SU-DHL-6 (cell line): ENCODE measurements at regions not wholly inside any gene's neighbourhood (a gene's known extent, or its start where the extent isn't known, plus 50 kb on each side); places are given as distances from the start of the nearest gene placed in this dataset.

ENCODE experiments used
- H2AFZ ChIP-seq: fragments of 200-600 bp; sonication (generic); 2 replicates; pipeline ENCODE4 v1.6.1; 2014; ENCODE audit warnings: low read depth, mild to moderate bottlenecking, moderate library complexity, mixed read lengths, antibody characterized with exemption, low read length; ENCODE audit not compliant: severe bottlenecking
- H3F3A ChIP-seq: fragments of 200-600 bp; shearing (Covaris generic); 2 replicates; pipeline ENCODE4 v1.6.0; 2016; ENCODE audit warnings: antibody characterized with exemption, mild to moderate bottlenecking; ENCODE audit not compliant: insufficient read depth
- H3K27ac ChIP-seq: fragments of 200-600 bp; sonication (generic); 2 replicates; pipeline ENCODE4 v1.5.1; 2016; ENCODE audit warnings: low read depth, mild to moderate bottlenecking, low read length, moderate library complexity, mixed read lengths
- H3K27me3 ChIP-seq: fragments of 200-600 bp; sonication (generic), shearing (Covaris generic); 2 replicates; pipeline ENCODE4 v1.6.0; 2014; ENCODE audit warnings: mild to moderate bottlenecking, low read length
- H3K36me3 ChIP-seq: fragments of 200-600 bp; sonication (generic); 2 replicates; pipeline ENCODE4 v1.6.1; 2014; ENCODE audit warnings: mild to moderate bottlenecking, low read length, mixed read lengths
- H3K4me2 ChIP-seq: fragments of 300-600, 200-600 bp; shearing (Covaris generic), sonication (generic); 2 replicates; pipeline ENCODE4 v1.6.0; 2014; ENCODE audit warnings: low read length, low read depth, mild to moderate bottlenecking; ENCODE audit not compliant: poor library complexity, severe bottlenecking
- H3K4me3 ChIP-seq: fragments of 200-600 bp; sonication (generic); 2 replicates; pipeline ENCODE4 v1.5.1; 2014; ENCODE audit warnings: antibody characterized with exemption, low read length, mild to moderate bottlenecking, mixed read lengths; ENCODE audit not compliant: insufficient read depth, poor library complexity, severe bottlenecking
- H3K79me2 ChIP-seq: fragments of 200-600 bp; sonication (generic); 2 replicates; pipeline ENCODE4 v1.6.1; 2014; ENCODE audit warnings: mild to moderate bottlenecking, low read length, moderate library complexity; ENCODE audit not compliant: insufficient read depth
- H3K9ac ChIP-seq: fragments of 200-600 bp; sonication (generic); 2 replicates; pipeline ENCODE4 v1.7.0; 2014; ENCODE audit warnings: mild to moderate bottlenecking, low read length
- H3K9me2 ChIP-seq: fragments of 200-600 bp; sonication (generic); replicated peaks from 2 replicates; pipeline ENCODE4 v1.6.1; 2014; ENCODE audit warnings: low read length; ENCODE audit not compliant: insufficient read depth
- H3K9me3 ChIP-seq: fragments of 200-600 bp; sonication (generic); 2 replicates; pipeline ENCODE4 v1.6.1; 2014; ENCODE audit warnings: low read length, mixed read lengths; ENCODE audit not compliant: insufficient read depth
- H4K20me1 ChIP-seq: fragments of 200-600 bp; sonication (generic); 2 replicates; pipeline ENCODE4 v1.6.1; 2014; ENCODE audit warnings: low read depth, mild to moderate bottlenecking, antibody characterized with exemption, low read length, moderate library complexity, mixed read lengths
- CTCF ChIP-seq: fragments of 200-600 bp; sonication (generic); IDR thresholded peaks from one replicate; pipeline ENCODE4 v1.5.1; 2017; ENCODE audit warnings: antibody characterized with exemption, mild to moderate bottlenecking, low read length, moderate library complexity; ENCODE audit not compliant: insufficient read depth, poor library complexity, severe bottlenecking
- EZH2phosphoT487 ChIP-seq: fragments of 200-600 bp; sonication (generic), shearing (Covaris generic); conservative IDR thresholded peaks from 2 replicates; pipeline ENCODE4 v1.6.1; 2018; ENCODE audit warnings: mild to moderate bottlenecking, antibody characterized with exemption, low read length, moderate library complexity, mixed read lengths

GRCh38 chr9:29882767-29883166 is 2309.5 kb upstream of the C9orf72 start:
- H3K9me2 ChIP-seq, result no peaks in the 10 kb centered on the region
- no peaks in the 10 kb centered on the region for H3K27me3 ChIP-seq
- no peaks in the 10 kb centered on the region for H3K36me3 ChIP-seq
- TF ChIP-seq EZH2phosphoT487 (no peak), CTCF (no peak)
- no peaks in the 10 kb centered on the region for H3K9me3 ChIP-seq
- no peaks in the 10 kb centered on the region for H3F3A ChIP-seq
- H3K27ac ChIP-seq, result no peak overlapping the region
- no peak overlapping the region for H3K4me2 ChIP-seq
- no peaks in the 10 kb centered on the region for H3K79me2 ChIP-seq
- no peak overlapping the region for H2AFZ ChIP-seq
- H3K4me3 ChIP-seq, result no peak overlapping the region
- no peak overlapping the region for H3K9ac ChIP-seq
- no peaks in the 10 kb centered on the region for H4K20me1 ChIP-seq

GRCh38 chr9:29906065-29906464 is 2332.8 kb upstream of the C9orf72 start:
- TF ChIP-seq EZH2phosphoT487 (no peak), CTCF (no peak)
- Histone ChIP-seq H3F3A (no peaks in the 10 kb centered on the region), H2AFZ (no peak overlapping the region)

GRCh38 chr9:29928072-29928471 is 2354.8 kb upstream of the C9orf72 start:
- Histone ChIP-seq H3K9me2 (no peaks in the 10 kb centered on the region), H3K27ac (no peak overlapping the region), H3K27me3 (no peaks in the 10 kb centered on the region), H3K4me3 (no peak overlapping the region), H3K36me3 (no peaks in the 10 kb centered on the region), H3K9me3 (0 out of 2 replicates have a peak, but pooled peaks cover 2% of the 10 kb centered on the region), H3K9ac (no peak overlapping the region), H3F3A (no peaks in the 10 kb centered on the region), H4K20me1 (no peaks in the 10 kb centered on the region), H2AFZ (no peak overlapping the region), H3K79me2 (no peaks in the 10 kb centered on the region), H3K4me2 (no peak overlapping the region)
- TF ChIP-seq EZH2phosphoT487, result no peak
- no peak for TF ChIP-seq CTCF

More at GRCh38 chr9:29906065-29906464, 2332.8 kb upstream of the C9orf72 start:
- Histone ChIP-seq H3K4me2 (no peak overlapping the region), H3K36me3 (no peaks in the 10 kb centered on the region), H3K27me3 (no peaks in the 10 kb centered on the region), H3K9me2 (no peaks in the 10 kb centered on the region), H3K9ac (no peak overlapping the region), H3K4me3 (no peak overlapping the region), H3K79me2 (no peaks in the 10 kb centered on the region), H3K27ac (no peak overlapping the region), H3K9me3 (no peaks in the 10 kb centered on the region), H4K20me1 (no peaks in the 10 kb centered on the region)

- Histone ChIP-seq H3F3A (no peaks in the 10 kb centered on the region), H2AFZ (no peak overlapping the region), H3K4me3 (no peak overlapping the region), H3K9me2 (no peaks in the 10 kb centered on the region), H4K20me1 (no peaks in the 10 kb centered on the region), H3K9me3 (no peaks in the 10 kb centered on the region), H3K4me2 (no peak overlapping the region), H3K27ac (no peak overlapping the region), H3K9ac (no peak overlapping the region), H3K27me3 (no peaks in the 10 kb centered on the region), H3K79me2 (no peaks in the 10 kb centered on the region), H3K36me3 (no peaks in the 10 kb centered on the region)
- TF ChIP-seq CTCF (no peak), EZH2phosphoT487 (no peak)
Observed at GRCh38 chr9:29939559-29939958, 2366.3 kb upstream of the C9orf72 start.
